ENCODE measurements at regions not wholly inside any gene's neighbourhood (a gene's known extent, or its start where the extent isn't known, plus 50 kb on each side); places are given as distances from the start of the nearest gene placed in this dataset.

GRCh38 chr12:91319071-91319760 lies 136.6 kb upstream of the DCN start:
- peaks cover 7% of the 10 kb centered on the region for H3K4me1 ChIP-seq (ENCODE audit: insufficient read depth, low read length)
- no peaks in the 10 kb centered on the region for H3K9me3 ChIP-seq (ENCODE audit: insufficient read depth, low read depth, low read length)
- no peak overlapping the region for H3K27ac ChIP-seq (ENCODE audit: low read depth, low read length)
- no peaks in the 10 kb centered on the region for H3K36me3 ChIP-seq (ENCODE audit: insufficient read depth, low read length)
- 100% methylated on average over 1 of the region's 2 CpGs for WGBS
- H3K4me3 ChIP-seq (ENCODE audit: low read length), result no peak overlapping the region
- H3K27me3 ChIP-seq (ENCODE audit: insufficient read depth, low read length), result no peaks in the 10 kb centered on the region
- H3K9ac ChIP-seq (ENCODE audit: low read depth, low read length), result no peak overlapping the region

GRCh38 chr12:91317306-91317705 lies 134.7 kb upstream of the DCN start:
- 100% methylated on average over 2 of the region's 3 CpGs for WGBS
- no peaks in the 10 kb centered on the region for H3K36me3 ChIP-seq (ENCODE audit: insufficient read depth, low read length)
- no peak overlapping the region for H3K4me3 ChIP-seq (ENCODE audit: low read length)
- no peak overlapping the region for H3K9ac ChIP-seq (ENCODE audit: low read depth, low read length)
- no peak overlapping the region for H3K27ac ChIP-seq (ENCODE audit: low read depth, low read length)
- no peaks in the 10 kb centered on the region for H3K27me3 ChIP-seq (ENCODE audit: insufficient read depth, low read length)
- peaks cover 7% of the 10 kb centered on the region for H3K4me1 ChIP-seq (ENCODE audit: insufficient read depth, low read length)
- no peaks in the 10 kb centered on the region for H3K9me3 ChIP-seq (ENCODE audit: insufficient read depth, low read depth, low read length)

GRCh38 chr12:91316907-91317269 lies 134.3 kb upstream of the DCN start:
- H3K27ac ChIP-seq (ENCODE audit: low read depth, low read length), result no peak overlapping the region
- H3K36me3 ChIP-seq (ENCODE audit: insufficient read depth, low read length), result no peaks in the 10 kb centered on the region
- 83% methylated on average over 1 of the region's 2 CpGs for WGBS
- peaks cover 7% of the 10 kb centered on the region for H3K4me1 ChIP-seq (ENCODE audit: insufficient read depth, low read length)
- no peak overlapping the region for H3K9ac ChIP-seq (ENCODE audit: low read depth, low read length)
- no peaks in the 10 kb centered on the region for H3K27me3 ChIP-seq (ENCODE audit: insufficient read depth, low read length)
- H3K4me3 ChIP-seq (ENCODE audit: low read length), result no peak overlapping the region
- H3K9me3 ChIP-seq (ENCODE audit: insufficient read depth, low read depth, low read length), result no peaks in the 10 kb centered on the region

GRCh38 chr12:91316161-91316906 lies 133.7 kb upstream of the DCN start:
- Histone ChIP-seq H3K27me3 (ENCODE audit: insufficient read depth, low read length) (no peaks in the 10 kb centered on the region), H3K27ac (ENCODE audit: low read depth, low read length) (no peak overlapping the region), H3K4me3 (ENCODE audit: low read length) (no peak overlapping the region), H3K36me3 (ENCODE audit: insufficient read depth, low read length) (no peaks in the 10 kb centered on the region), H3K9me3 (ENCODE audit: insufficient read depth, low read depth, low read length) (no peaks in the 10 kb centered on the region), H3K9ac (ENCODE audit: low read depth, low read length) (no peak overlapping the region), H3K4me1 (ENCODE audit: insufficient read depth, low read length) (peaks cover 7% of the 10 kb centered on the region)
- 93% methylated on average over 1 of the region's 1 CpG for WGBS

GRCh38 chr12:91311081-91311480 lies 128.5 kb upstream of the DCN start:
- Histone ChIP-seq H3K27me3 (ENCODE audit: insufficient read depth, low read length) (no peaks in the 10 kb centered on the region), H3K9ac (ENCODE audit: low read depth, low read length) (no peak overlapping the region), H3K27ac (ENCODE audit: low read depth, low read length) (no peak overlapping the region), H3K4me1 (ENCODE audit: insufficient read depth, low read length) (no peaks in the 10 kb centered on the region), H3K9me3 (ENCODE audit: insufficient read depth, low read depth, low read length) (no peaks in the 10 kb centered on the region), H3K4me3 (ENCODE audit: low read length) (no peak overlapping the region), H3K36me3 (ENCODE audit: insufficient read depth, low read length) (no peaks in the 10 kb centered on the region)
- 100% methylated on average over 2 of the region's 2 CpGs for WGBS

GRCh38 chr12:91309450-91309849 lies 126.8 kb upstream of the DCN start:
- Histone ChIP-seq H3K27me3 (ENCODE audit: insufficient read depth, low read length) (no peaks in the 10 kb centered on the region), H3K9ac (ENCODE audit: low read depth, low read length) (no peak overlapping the region), H3K27ac (ENCODE audit: low read depth, low read length) (no peak overlapping the region), H3K9me3 (ENCODE audit: insufficient read depth, low read depth, low read length) (no peaks in the 10 kb centered on the region), H3K4me3 (ENCODE audit: low read length) (no peak overlapping the region), H3K36me3 (ENCODE audit: insufficient read depth, low read length) (no peaks in the 10 kb centered on the region), H3K4me1 (ENCODE audit: insufficient read depth, low read length) (peaks cover 5% of the 10 kb centered on the region)
- WGBS, result 82% methylated on average over 2 of the region's 2 CpGs

GRCh38 chr12:91307957-91308670 lies 125.5 kb upstream of the DCN start:
- H3K9ac ChIP-seq (ENCODE audit: low read depth, low read length), result no peak overlapping the region
- no peak overlapping the region for H3K27ac ChIP-seq (ENCODE audit: low read depth, low read length)
- no peak overlapping the region for H3K4me3 ChIP-seq (ENCODE audit: low read length)
- H3K27me3 ChIP-seq (ENCODE audit: insufficient read depth, low read length), result no peaks in the 10 kb centered on the region
- no peaks in the 10 kb centered on the region for H3K9me3 ChIP-seq (ENCODE audit: insufficient read depth, low read depth, low read length)
- WGBS, result 96% methylated on average over 1 of the region's 1 CpG
- peaks cover 15% of the 10 kb centered on the region for H3K4me1 ChIP-seq (ENCODE audit: insufficient read depth, low read length)
- H3K36me3 ChIP-seq (ENCODE audit: insufficient read depth, low read length), result no peaks in the 10 kb centered on the region

GRCh38 chr12:91290354-91290753 lies 107.7 kb upstream of the DCN start:
- H3K27me3 ChIP-seq (ENCODE audit: insufficient read depth, low read length), result no peaks in the 10 kb centered on the region
- H3K9me3 ChIP-seq (ENCODE audit: insufficient read depth, low read depth, low read length), result no peaks in the 10 kb centered on the region
- H3K4me3 ChIP-seq (ENCODE audit: low read length), result no peak overlapping the region
- H3K4me1 ChIP-seq (ENCODE audit: insufficient read depth, low read length), result no peaks in the 10 kb centered on the region
- H3K27ac ChIP-seq (ENCODE audit: low read depth, low read length), result no peak overlapping the region
- H3K9ac ChIP-seq (ENCODE audit: low read depth, low read length), result no peak overlapping the region
- H3K36me3 ChIP-seq (ENCODE audit: insufficient read depth, low read length), result no peaks in the 10 kb centered on the region

GRCh38 chr12:91289906-91290305 lies 107.3 kb upstream of the DCN start:
- 88% methylated on average over 3 of the region's 3 CpGs for WGBS
- H3K4me3 ChIP-seq (ENCODE audit: low read length), result no peak overlapping the region
- no peaks in the 10 kb centered on the region for H3K9me3 ChIP-seq (ENCODE audit: insufficient read depth, low read depth, low read length)
- H3K27ac ChIP-seq (ENCODE audit: low read depth, low read length), result no peak overlapping the region
- H3K27me3 ChIP-seq (ENCODE audit: insufficient read depth, low read length), result no peaks in the 10 kb centered on the region
- no peaks in the 10 kb centered on the region for H3K36me3 ChIP-seq (ENCODE audit: insufficient read depth, low read length)
- no peaks in the 10 kb centered on the region for H3K4me1 ChIP-seq (ENCODE audit: insufficient read depth, low read length)
- H3K9ac ChIP-seq (ENCODE audit: low read depth, low read length), result no peak overlapping the region

- H3K27me3 ChIP-seq (ENCODE audit: insufficient read depth, low read length), result no peaks in the 10 kb centered on the region
- H3K9me3 ChIP-seq (ENCODE audit: insufficient read depth, low read depth, low read length), result no peaks in the 10 kb centered on the region
- no peaks in the 10 kb centered on the region for H3K4me1 ChIP-seq (ENCODE audit: insufficient read depth, low read length)
- no peak overlapping the region for H3K27ac ChIP-seq (ENCODE audit: low read depth, low read length)
- no CpG with 5 or more reads among the region's 1 CpG for WGBS
- no peak overlapping the region for H3K9ac ChIP-seq (ENCODE audit: low read depth, low read length)
- H3K4me3 ChIP-seq (ENCODE audit: low read length), result no peak overlapping the region
- H3K36me3 ChIP-seq (ENCODE audit: insufficient read depth, low read length), result no peaks in the 10 kb centered on the region
Measured at GRCh38 chr12:91289072-91289471, 106.5 kb upstream of the DCN start.

GRCh38 chr12:91287753-91288152 lies 105.1 kb upstream of the DCN start:
- Histone ChIP-seq H3K9me3 (ENCODE audit: insufficient read depth, low read depth, low read length) (no peaks in the 10 kb centered on the region), H3K27ac (ENCODE audit: low read depth, low read length) (no peak overlapping the region), H3K27me3 (ENCODE audit: insufficient read depth, low read length) (no peaks in the 10 kb centered on the region), H3K9ac (ENCODE audit: low read depth, low read length) (no peak overlapping the region), H3K4me3 (ENCODE audit: low read length) (no peak overlapping the region), H3K36me3 (ENCODE audit: insufficient read depth, low read length) (no peaks in the 10 kb centered on the region), H3K4me1 (ENCODE audit: insufficient read depth, low read length) (no peaks in the 10 kb centered on the region)
- 95% methylated on average over 1 of the region's 3 CpGs for WGBS
